ENCODE measurements at regions not wholly inside any gene's neighbourhood (a gene's known extent, or its start where the extent isn't known, plus 50 kb on each side); places are given as distances from the start of the nearest gene placed in this dataset.

DNA sequence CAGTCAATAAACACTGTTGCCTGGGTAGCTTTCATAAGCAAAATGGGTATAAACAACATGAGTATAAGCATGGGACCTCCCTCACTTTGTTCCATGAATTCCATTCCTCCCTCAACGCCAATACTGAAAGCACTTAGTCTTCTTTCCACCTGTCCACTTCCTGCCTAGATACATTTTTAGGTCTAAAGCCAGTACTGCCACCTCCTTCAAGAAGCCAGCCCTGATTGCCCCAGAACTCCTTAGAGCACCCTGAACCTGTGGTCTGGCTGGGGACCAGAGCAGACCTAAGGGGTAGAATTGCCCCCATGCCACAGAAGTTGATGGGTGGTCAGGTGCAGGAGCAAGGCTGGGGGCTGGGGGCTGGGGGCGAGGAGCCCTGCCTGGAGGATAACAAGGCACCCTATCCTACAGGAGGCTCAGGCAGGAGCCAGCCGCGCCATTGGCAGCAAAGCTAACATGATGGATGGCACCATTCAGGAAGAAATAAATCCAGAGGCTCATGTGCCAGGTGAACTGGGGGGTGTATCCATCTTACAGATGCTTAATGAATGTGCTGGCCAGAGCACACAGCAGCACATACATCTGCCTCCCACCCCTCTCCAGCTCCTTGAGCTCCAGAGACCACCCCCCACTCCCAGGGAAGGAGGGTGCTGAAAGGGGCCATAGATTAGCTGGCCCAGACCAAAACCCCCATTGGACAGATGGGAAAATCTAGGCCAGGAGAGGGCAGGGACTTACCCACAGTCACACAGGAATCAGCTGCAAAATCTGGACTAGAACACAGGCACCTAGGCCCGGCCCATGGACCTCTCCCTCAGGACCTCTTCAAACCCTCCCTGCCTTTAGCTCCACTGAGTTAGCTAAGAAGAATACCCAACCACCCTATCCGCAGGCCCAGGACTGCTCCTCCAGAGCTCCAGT is 113.8 kb upstream of the LINGO1 start:
- no peak for TF ChIP-seq ZNF274 (IDR thresholded peaks at IDR 0.05; ENCODE audit: low read depth, low read length)
- H3K4me3 ChIP-seq (ENCODE audit: low read length) = no peak overlapping the region

DNA sequence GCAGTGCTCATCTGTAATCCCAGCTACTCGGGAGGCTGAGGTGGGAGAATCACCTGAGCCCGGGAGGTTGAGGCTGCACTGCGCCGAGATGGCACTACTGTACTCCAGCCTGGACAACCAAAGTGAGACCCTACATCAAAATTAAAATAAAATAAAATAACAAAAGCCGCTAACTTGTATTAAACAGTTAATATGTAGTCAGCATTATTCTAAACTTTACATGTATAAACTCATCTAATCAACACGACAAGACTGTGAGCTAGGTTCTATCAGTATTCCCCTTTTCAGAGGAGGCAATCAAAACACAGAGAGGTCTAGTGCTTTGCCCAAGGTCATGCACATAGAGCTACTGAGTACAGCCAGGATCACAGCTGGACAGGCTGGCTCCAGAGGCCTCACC is 111.7 kb upstream of the LINGO1 start:
- no peak overlapping the region for H3K4me3 ChIP-seq (ENCODE audit: low read length)
- no peak for TF ChIP-seq ZNF274 (IDR thresholded peaks at IDR 0.05; ENCODE audit: low read depth, low read length)

DNA sequence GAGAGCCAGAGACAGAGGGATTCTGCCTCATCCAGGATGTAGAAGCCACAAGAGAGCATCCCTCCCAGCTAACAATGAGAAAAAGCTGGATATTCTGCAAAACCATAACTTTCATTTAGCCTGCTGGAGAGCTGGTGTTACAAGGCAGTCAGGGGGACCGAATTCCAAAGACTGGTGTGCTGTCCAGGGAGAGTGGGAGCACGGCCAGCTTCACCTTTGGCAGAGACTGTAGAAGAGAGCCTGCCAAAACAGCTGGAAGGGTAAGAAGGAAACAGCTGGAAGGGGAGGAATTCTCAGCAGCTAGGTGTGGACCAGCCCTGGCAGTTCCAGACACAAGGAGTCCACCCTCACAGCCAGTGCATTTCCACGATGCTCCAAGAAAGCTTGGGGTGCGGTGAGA is 109.9 kb upstream of the LINGO1 start:
- no peak overlapping the region for H3K4me3 ChIP-seq (ENCODE audit: low read length)
- TF ChIP-seq ZNF274 (IDR thresholded peaks at IDR 0.05; ENCODE audit: low read depth, low read length) = no peak

DNA sequence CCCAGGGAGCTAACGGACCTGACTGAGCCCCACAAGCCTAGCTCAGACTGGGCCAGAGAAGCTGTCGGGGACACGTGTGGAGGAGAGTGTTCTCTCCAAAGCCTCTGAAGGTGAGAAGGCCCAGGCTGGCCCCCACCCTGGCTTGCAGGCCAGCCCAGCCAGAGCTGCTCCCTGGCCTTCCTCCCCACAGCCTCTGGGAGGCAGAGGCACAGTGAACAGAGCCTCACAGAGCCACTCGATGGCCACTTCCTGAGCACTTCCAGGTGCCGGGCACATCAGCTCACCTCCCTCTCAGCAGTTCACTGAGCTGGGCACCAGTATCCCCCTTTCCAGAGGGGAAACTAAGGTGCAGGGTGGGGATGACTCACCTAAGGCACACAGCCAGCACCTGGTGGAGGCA is 109.4 kb upstream of the LINGO1 start:
- no peak for TF ChIP-seq ZNF274 (IDR thresholded peaks at IDR 0.05; ENCODE audit: low read depth, low read length)

DNA sequence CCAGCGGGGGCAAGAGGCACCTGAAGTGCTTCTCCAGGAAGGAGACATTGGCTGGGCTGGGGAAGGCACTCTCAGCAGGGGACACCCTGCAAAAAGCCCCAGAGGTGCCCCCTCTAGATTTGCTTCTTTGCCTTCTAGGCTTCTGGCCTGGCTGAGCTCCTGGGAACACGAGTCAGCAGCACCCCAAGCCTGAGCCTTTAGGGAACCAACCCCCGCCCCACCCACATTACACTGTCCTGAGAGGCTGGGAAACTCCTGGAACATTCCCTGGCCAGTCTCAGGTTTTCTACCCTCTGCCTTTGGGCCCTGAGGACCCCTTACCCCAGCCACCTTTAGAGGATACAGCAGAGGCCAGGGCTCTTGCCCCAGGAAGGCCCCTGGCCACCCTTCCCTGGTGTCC is 108.4 kb upstream of the LINGO1 start:
- TF ChIP-seq ZNF274 (IDR thresholded peaks at IDR 0.05; ENCODE audit: low read depth, low read length) = no peak
- no peak overlapping the region for H3K4me3 ChIP-seq (ENCODE audit: low read length)

More for the DNA sequence above, 109.4 kb upstream of the LINGO1 start:
- no peak overlapping the region for H3K4me3 ChIP-seq (ENCODE audit: low read length)

DNA sequence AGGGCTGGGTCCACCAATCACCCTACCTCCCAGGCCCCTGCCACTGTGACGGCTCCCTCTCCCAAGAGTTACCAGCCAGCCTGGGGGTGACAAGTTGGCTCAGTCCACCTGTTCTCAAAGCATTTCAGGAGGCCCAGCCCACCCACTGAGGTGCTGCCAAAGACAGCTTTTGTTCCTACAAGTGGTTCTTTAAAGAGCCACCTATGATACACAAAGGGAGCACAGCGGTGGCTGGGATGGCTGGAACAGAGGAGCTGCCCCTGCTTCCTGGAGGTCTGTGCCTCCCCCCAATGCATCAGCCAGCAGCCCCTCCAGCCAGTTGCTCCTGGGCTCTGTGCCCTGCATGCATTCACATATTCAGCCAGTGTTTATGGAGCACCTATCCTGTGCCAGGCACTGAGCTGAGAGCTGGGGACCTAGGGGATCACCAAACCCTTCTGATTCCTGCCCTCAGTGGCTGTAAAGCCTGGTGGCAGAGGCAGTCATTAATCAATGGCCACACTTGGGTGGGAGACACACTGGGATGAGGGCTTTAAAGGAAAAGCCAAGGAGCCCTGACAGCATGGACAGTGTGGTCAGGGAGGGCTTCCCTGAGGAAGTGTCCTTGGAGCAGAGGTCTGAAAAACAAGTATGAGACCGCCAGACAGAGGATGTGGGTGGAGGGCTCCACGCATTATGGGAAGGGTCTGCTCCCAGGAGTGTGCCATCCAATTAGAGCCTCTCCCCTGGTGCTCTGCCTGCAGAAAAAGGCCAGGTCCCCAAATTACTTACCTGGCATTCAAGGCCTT is 107.1 kb upstream of the LINGO1 start:
- no peak overlapping the region for H3K4me3 ChIP-seq (ENCODE audit: low read length)
- TF ChIP-seq ZNF274 (IDR thresholded peaks at IDR 0.05; ENCODE audit: low read depth, low read length) = no peak

DNA sequence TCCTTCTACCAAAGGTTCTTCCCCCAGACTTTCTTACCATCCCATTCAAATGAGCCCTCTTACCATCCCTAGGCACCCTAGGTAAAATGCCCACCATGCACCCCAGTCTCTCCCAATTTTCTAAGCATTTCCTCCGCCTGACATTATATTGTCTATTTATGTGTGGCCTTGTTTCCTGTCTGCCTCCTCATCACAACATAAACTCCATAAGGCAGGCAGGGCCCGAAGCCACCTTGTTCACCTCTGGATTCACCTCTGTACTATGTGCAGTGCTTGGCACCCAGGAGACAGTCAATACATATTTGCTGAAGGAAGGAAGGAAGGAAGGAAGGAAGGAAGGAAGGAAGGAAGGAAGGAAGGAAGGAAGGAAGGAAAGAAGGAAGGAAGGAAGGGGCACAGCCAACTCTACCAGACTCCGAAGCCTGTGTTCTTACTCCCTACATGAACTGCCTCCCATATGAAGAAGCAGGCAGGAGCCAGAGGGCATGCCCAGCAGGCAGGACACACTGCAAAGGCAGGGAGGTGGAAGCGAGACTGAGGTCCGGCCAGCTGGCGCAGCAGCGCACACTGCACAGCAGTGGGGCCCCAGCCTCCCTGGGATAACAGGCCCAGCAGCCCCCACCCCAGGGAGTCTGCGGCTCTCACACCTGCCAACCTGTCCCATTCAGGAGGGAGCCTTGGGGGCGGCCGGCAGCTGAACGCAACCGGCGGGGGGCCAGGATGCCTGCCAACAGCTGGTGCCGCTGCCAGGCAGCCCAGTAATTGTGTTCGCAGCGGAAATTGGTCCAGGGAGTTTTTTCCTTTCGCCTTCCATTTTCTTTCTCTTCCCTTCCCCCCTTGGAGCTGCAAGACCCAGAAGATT is 106.0 kb upstream of the LINGO1 start:
- H3K4me3 ChIP-seq (ENCODE audit: low read length) = no peak overlapping the region
- TF ChIP-seq ZNF274 (IDR thresholded peaks at IDR 0.05; ENCODE audit: low read depth, low read length) = no peak

DNA sequence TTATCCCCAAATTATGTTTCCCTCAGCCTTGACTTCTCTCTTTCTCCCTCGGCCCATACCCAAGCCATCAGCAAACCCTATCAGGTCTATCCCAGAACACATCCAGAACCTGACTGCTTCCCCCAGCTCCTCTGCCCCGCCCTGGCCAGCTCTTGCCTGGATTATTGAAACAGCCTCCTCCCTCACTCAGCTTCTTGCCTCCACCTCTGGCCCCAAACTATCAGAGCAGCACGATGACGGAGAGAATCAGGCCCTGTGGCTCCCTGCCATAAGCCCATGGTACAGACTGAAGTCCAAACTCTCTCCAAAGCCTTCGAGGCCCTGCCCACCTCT is 105.3 kb upstream of the LINGO1 start:
- no peak for TF ChIP-seq ZNF274 (IDR thresholded peaks at IDR 0.05; ENCODE audit: low read depth, low read length)
- H3K4me3 ChIP-seq (ENCODE audit: low read length) = no peak overlapping the region

DNA sequence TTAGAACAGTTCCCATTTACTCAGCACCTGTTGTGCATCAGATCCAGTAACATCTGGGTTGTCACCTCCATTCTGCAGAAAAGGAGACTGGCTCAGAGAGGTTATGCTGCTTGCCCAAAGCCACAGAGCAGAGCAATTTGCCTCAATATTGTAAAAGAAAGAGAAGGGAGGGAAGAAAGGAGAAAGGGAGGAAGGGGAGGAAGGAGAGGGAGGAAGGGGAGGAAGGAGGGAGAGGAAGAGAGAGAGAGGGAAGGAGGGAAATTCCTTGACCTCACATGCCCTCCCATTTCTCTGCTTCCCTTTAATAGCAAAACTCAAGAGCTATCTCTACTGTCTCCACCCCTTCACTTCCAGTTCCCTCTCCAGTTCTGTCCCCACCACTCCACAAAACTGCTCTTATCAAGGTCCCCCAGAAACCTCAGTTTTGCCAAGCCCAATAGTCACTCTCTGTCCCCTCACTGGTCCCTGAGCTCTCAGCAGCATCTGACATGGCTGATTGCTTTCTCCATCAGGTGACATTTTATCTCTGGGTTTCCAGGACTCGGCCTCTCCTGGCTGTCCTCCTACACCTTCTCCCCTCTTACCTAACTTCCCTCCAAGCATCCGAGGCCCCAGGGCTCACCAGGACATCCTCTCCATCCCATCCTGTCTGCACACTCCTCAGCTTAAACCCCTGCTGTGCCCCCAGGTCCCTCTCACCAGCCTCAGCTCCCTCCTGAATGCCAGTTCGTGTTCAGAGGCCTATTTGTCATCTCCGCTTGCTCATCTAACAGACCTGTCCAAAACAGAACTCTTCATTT is 104.7 kb upstream of the LINGO1 start:
- TF ChIP-seq ZNF274 (IDR thresholded peaks at IDR 0.05; ENCODE audit: low read depth, low read length) = no peak
- H3K4me3 ChIP-seq (ENCODE audit: low read length) = no peak overlapping the region

DNA sequence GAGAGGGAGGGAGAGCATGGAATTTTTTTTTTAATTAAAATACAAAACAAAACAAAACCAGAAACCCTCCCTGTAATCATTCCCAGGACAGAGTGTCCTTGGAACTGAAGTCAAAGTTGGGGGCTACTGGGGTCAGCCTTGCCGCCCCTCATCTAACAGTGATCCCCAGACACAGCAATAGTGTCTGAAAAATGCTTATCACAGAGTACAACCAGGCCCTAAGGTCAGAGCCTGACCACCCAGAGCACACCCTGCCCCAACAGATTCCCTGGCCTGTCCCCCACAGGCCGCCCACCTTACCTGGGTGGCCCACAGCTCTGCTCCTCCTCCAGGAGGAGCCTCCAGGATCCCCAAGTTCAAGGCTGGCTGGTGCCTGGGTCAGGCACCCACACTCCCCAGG is 101.6 kb upstream of the LINGO1 start:
- TF ChIP-seq ZNF274 (IDR thresholded peaks at IDR 0.05; ENCODE audit: low read depth, low read length) = no peak

DNA sequence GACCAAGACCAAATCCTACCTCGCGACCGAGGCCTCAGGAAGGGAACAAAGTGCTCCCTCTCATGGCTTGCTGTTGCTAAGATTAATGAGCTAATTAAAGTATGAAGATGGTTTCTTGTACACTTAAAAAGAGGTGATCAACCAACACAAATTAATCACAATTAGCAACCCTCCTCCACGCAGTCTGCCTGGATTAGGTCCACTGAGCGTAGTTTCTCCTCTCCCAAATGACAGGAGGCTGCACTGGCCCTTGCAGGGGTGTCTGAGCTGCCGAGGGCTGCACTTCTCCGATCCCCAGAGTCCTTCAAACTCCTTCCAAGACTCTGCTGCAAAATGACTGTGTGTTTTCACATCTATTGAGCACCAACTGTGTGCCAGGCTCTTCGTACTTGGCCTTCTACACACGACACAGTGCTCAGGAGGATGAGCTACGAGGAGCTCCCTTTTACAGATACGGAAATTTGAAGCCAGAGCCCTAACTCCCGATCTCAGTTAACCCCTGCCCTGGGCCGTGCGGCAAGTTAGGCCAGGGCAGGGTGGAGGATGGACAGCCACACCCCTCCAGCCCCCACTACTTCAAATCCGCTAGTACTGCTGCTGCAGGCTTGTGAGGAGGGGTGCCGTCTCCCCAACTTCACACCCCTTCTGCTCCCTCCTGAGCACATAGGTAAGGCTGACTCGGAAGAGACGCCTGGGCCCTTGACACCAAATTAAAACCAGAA is 101.0 kb upstream of the LINGO1 start:
- no peak overlapping the region for H3K4me3 ChIP-seq (ENCODE audit: low read length)
- no peak for TF ChIP-seq ZNF274 (IDR thresholded peaks at IDR 0.05; ENCODE audit: low read depth, low read length)

More for the DNA sequence above, 101.6 kb upstream of the LINGO1 start:
- no peak overlapping the region for H3K4me3 ChIP-seq (ENCODE audit: low read length)

DNA sequence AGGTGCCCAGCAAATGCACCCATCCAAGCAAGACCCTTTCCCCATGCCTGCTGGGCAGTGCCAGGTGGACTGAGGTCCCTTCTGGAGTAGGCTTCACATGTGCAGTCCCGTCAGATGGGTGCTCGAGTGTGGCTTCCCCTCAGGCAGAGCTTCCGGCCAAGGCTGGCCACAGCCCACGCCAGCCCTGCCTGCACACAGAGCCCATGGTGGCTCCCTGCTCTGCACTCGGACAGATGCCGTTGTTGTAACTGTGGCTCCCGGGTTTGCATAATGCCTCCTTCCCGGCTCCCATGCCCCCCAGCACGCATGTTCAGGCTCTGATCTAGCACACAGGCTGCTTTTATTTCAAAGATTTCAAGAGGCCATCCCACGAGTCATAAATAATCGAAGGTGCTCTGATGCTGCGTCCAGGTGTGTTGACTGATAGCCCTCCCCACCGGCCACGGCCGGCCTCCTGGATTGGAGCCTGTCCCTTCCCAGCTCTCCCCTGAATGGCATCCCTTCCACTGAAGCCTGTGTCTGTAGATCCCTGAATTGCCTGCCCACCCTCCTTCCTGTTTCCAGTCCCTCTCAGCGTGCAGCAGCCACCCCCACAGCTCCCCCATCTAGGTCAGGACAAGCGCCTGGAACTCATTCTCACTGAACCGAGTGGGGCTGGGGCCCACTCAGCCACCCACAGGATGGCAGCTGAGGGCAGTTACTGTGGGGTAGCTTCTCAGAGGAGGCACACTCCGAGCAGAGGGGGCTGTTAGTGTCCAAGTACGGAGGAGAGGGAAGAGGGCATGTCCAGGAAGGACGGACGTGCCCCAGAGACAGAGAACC is 100.0 kb upstream of the LINGO1 start:
- no peak for TF ChIP-seq ZNF274 (IDR thresholded peaks at IDR 0.05; ENCODE audit: low read depth, low read length)
- no peak overlapping the region for H3K4me3 ChIP-seq (ENCODE audit: low read length)

All from GM08714 (cell line).